GM19397 (cell line): ENCODE measurements at regions not wholly inside any gene's neighbourhood (a gene's known extent, or its start where the extent isn't known, plus 50 kb on each side); places are given as distances from the start of the nearest gene placed in this dataset.
"Not testable (repeated sequence)": the region's sequence is repeated elsewhere in the genome, so short reads cannot be mapped to it uniquely, and the experiment has no call there.

Source experiments
- ATAC-seq: cut with Tn5 transposase; IDR thresholded peaks from one replicate; pipeline ENCODE4 v1.9.1; 2021; ENCODE audit warnings: mild to moderate bottlenecking, moderate library complexity; ENCODE audit not compliant: unreplicated experiment

DNA sequence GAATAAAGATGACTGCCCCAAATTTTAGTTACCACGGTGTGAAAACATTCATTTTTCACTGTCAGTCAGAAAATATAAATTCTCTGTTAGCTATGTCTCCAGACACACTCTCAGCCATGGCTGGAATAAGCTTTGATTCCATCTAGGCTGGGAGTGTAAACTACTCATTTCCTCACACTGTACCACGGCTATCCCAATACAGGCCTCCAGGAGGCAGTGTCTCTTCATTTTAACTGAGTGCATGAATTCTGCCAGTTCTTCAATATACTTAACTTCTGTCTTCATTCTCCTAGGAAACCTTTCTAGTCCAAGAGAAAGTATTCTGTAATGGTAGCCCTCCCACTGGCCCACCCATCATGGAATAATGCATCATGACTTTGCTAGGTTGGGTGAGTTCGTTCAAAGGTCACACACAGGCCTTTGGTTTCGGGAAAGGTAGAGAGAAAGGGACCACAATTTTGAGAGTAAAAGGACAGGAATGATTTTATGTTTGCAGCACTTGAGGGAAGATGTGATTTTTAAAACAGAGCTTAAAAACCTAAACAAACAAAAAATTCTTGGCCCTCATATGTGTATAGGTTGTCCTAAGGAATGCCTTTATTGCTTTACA, 381.1 kb downstream of the SEC23A start:
- ATAC-seq = peak; percentile 88

GRCh38 chr14:38718519-38718918, 384.5 kb downstream of the SEC23A start:
- ATAC-seq = no peak

DNA sequence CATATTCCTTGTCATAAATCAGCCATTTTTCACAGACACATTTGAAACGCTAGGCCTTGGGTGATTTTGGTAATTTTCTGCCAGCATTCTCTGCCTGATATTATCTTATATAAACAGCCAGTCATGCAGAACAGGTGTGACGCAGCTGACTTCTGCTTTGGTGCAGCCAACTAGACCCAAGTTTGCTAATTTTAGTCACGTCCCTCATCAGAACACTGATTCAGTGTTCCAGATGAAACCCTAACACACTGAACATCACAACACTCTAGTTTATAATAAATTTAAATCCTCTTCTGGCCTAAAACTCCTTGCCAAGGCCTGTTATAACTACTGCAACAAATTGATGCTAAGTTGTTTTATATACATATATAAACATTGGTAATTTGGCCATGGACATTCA, 386.1 kb downstream of the SEC23A start:
- ATAC-seq = no peak

DNA sequence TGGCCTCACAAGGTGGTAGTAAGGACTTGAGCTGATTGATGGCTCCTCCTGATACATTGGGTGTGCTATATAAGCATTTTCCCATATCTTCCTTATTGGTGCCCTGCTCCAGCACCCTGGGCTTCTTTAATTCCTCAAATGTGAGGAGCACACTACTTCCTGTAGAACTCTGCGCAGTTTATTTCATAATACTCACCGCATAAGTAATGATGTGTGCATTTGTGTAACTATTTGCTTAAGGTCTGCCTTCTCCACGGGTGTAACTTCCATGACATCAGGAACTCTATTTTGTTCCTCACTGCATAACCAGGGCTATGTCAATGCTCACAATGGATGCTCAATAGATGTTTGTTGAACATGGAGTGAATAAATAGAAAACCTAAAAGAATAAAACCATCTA, 392.2 kb downstream of the SEC23A start:
- ATAC-seq = no peak

GRCh38 chr14:38710196-38710595, 392.8 kb downstream of the SEC23A start:
- no peak for ATAC-seq

GRCh38 chr14:38705220-38705619, 397.8 kb downstream of the SEC23A start:
- ATAC-seq = no peak

DNA sequence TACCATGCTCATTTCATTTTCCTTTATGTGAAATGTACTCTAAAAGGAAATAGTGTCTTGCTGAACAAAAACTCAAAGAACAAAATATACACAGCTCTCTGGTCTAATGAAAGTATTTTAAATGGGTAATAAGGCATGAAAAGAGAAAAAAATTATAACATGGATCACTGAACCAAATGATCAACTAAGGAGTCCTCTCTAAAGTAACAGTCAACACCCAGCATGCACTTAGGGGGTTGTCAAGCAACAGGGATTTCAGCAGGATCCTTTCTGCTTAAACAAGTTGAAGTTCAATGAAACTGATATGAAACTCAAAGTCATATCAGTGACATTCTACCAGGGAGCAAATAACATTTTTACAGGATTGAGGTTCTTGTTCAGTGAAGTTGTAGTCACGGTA, 398.8 kb downstream of the SEC23A start:
- ATAC-seq = no peak

DNA sequence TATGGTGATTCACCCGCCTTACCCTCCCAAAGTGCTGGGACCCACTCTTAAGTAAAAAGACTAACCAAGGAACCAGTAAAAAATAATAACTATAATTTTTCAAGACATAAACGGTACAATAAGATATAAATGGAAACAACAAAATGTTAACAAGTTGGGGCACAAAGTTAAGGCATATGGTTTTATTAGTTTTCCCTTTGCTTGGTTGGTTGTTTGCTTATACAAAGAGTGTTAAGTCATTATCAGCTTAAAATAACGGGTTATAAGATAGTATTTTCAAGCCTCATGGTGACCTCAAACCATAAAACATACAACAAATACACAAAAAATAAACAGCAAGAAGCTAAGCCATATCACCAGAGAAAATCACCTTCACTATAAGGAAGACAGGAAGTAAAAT, 406.1 kb downstream of the SEC23A start:
- no peak for ATAC-seq

- no peak for ATAC-seq
Observed at GRCh38 chr14:38693423-38693822, 409.6 kb downstream of the SEC23A start.

DNA sequence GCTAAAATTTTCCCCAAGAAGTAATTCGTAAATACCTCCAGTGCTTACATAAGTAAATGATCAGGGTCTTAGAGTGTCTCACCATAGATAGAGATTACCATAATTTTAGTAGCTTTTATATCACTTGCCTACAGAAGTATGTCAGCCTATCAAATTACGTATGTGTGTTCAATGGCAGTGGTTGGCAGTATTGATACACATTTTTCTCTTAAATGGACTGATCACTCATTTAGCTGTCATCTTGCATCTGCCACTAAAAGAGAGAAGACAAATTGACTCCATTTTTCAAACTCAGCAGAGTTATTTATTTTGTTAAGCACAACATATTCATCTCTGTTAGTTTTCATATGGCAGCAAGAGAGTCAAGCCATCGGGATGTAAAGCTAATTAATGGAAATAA, 413.1 kb upstream of the CLEC14A start:
- ATAC-seq = no peak

DNA sequence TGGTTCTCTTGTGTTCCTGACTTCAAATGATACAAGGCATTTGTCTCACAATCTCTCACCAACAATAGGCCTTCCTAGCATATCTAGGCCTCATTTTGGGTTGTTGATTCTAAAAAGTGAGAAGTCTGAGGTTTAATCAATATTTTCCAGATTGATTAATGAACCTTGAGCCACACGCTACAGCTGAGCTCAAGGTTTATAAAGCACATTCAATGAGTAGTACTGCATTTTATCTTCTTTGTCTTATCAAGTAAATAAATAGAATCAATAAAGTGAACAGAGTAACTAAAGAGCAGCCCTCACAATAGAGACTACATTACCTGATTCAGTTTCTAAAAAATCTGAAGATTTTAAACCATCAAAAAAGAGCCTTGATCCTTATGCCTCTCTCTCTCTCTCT, 407.5 kb upstream of the CLEC14A start:
- ATAC-seq = no peak

- ATAC-seq = no peak
Observed at GRCh38 chr14:38662781-38663180, 406.9 kb upstream of the CLEC14A start.

DNA sequence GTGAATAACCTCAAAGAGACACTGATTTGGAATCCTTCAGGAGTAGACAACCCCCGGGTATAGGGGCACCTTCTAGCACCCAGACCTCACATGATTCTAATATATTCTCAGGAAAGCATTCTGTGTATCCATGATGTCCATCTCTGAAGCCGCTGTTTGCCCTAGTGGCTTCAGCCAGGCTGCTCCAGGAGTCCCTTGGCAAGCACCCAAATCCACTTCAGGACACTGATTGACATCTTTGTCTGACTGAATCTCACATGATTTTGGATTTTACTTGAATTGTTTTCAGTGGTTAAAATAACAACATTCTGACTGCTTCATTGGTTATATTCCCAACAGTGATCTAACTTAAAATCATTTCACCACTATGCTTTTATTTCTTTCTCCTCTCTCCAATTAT, 390.5 kb upstream of the CLEC14A start:
- no peak for ATAC-seq

- ATAC-seq = not testable (repeated sequence)
Observed at GRCh38 chr14:38634913-38635312, 379.0 kb upstream of the CLEC14A start.

GRCh38 chr14:38629412-38629811, 373.5 kb upstream of the CLEC14A start:
- no peak for ATAC-seq

GRCh38 chr14:38627163-38627562, 371.3 kb upstream of the CLEC14A start:
- no peak for ATAC-seq

DNA sequence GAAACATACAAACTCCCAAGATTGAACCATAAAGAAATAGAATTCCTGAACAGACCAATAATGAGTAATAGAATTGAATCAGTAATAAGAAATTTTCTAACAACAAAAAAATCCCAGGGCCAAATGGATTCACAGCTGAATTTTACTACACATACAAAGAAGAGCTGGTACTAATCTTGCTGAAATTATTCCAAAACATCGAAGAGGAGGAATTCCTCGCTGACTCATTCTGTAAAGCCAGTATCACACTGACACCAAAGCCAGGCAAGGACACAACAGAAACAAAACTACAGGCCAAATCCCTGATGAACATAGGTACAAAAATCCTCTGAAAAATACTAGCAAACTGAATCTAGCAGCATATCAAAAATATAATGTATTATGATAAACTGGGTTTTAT, 367.8 kb upstream of the CLEC14A start:
- no peak for ATAC-seq

DNA sequence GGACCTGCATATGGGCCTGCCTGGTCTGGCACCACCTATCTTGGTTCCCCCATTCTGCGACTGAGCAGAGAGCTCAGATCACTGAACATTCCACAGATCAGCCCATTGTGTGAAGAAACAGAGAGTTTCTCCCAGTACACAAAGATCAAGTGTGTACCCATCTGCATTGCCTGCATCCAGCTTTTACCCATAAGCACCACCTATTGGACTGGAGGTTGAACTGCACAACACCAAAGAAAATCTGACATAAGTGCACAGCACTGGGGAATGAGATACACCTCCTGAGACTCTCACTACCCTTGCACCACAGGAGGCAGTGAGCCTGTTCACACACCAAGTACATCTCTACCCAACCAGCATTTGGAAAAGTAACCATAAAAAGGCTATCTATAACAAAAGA, 362.6 kb upstream of the CLEC14A start:
- no peak for ATAC-seq

DNA sequence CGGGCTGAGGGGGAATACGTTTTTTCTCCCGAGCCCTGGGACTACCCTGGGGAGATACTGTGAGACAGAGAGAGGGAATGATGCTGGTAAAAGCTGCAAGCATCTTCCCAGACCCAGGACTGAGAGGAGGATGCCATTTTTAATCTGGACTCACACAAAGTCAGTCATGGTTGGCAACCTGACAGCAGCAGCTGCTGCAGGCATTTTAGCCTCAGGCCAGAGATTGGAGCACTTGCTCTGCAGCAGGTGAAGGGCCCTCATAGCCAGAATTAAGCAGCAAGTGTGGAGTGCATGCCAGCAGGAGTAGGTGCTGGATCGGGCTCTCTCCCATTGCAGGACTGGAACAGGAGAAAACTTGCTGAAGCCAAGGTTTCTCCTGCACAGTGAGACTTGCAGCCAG, 361.1 kb upstream of the CLEC14A start:
- no peak for ATAC-seq

GRCh38 chr14:38611928-38612327, 356.0 kb upstream of the CLEC14A start:
- ATAC-seq = no peak

DNA sequence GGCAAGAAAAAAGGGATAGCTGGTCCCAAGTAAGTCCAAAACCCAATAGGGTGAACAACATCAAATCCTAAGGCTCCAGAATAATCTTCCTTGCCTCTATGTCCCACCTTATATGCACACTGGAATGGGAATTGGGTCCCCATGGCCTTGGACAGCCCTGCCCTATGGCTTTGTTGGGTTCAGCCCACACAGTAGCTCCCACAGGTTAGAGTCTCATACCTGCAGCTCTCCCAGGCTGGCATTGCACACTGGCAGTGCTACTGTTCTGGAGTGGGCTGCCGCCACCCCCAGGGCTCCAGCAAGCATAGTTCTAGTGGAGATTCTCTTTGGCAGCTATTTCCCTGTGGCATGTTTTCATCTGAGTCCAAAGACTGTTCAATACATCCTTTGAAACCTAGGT, 352.4 kb upstream of the CLEC14A start:
- ATAC-seq = no peak

DNA sequence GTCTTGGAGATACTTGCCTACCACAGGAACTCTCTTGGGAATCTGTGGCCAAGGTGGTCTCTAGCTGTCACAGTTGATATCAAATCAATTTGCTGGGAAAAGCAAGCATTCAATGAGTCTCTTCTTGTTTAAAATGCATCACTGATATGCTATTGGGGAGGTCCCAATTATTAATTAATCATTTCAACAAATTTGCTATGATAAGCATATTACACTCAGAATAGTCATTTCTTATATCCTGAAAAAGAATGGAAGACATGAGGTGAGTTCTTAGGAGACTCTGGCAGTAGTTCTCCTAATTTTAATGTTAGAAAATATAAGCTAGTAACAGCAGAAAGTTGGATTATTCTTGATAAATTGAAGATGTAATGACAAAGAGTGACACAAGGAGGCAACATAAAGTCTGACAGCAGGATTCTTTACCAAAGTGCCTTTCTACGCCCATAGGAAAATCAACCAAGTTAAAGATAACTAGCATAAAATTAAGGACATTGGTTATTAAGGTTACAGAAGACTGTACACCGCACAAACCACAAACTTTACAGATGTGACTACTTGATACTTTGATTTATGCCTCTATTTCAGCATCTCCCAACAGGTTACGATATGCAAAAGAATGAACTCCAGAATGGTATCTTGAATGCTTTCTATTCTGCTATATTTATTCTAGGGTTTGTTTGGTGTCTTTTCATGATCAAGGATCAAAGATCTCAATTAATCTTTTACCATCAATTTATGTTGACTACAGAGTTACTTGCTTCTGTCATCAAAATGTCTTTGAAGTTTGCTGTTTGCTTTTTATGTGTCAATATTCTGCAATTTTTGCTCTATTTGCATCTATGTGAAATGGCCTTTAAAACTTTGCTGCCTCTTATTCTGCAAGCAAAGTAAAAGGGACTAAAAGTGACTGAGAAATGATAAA, 349.6 kb upstream of the CLEC14A start:
- ATAC-seq = no peak
